NCI-H128 (cell line): ENCODE measurements at regions not wholly inside any gene's neighbourhood (a gene's known extent, or its start where the extent isn't known, plus 50 kb on each side); places are given as distances from the start of the nearest gene placed in this dataset.

Experiments
- DNase-seq: peaks from one replicate; lab custom pipeline; 2025; ENCODE audit not compliant: unreplicated experiment; lab: John Stamatoyannopoulos, UW

- DNase-seq: no peak
These were observed 192.3 kb upstream of the GDNF start for GRCh38 chr5:38032149-38032548.

- DNase-seq: no peak
These were observed 191.5 kb upstream of the GDNF start for GRCh38 chr5:38031304-38031703.

- DNase-seq: no peak
These were observed 189.7 kb upstream of the GDNF start for GRCh38 chr5:38029397-38030065.

DNA sequence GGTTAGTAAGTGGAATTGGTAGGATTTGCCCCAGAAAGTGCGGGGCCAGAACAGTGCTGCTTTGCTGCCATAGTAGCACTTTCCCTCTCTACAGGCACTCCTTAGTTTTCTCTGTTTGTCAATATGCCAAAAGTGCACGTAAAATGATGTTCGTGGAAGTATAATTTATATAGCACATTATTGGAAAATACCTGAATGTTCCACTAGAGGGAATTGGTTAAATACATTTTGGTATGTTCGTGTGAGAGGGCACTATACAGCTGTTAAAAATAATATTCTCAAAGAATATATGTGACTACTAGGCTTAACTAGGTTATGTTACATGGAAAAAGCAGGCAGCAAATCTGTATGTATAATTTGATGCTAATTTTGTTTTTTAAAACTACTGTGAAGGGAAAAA is 184.0 kb upstream of the GDNF start:
- no peak for DNase-seq

- peak; percentile 20 for DNase-seq
These were observed 183.5 kb upstream of the GDNF start for GRCh38 chr5:38023371-38023770.

DNA sequence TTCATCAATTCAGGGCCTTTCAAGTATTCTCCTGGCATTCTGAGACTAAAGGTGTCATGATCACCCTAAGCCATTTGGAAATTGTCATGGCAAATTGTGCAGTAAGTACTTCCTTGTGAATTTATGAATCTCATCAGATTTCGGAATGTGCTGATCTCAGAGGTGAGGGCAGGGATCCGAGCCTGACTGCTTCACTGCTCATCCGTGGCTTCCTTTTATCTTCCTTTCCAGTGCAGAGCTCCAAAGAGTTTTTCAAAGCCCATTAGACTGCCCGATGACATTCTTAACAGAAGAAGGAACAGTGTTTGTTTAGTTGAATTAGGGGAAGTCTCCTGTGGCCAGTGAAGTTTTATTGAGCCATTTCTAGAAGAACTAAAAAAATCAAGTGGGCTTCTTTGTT is 182.8 kb upstream of the GDNF start:
- no peak for DNase-seq

DNA sequence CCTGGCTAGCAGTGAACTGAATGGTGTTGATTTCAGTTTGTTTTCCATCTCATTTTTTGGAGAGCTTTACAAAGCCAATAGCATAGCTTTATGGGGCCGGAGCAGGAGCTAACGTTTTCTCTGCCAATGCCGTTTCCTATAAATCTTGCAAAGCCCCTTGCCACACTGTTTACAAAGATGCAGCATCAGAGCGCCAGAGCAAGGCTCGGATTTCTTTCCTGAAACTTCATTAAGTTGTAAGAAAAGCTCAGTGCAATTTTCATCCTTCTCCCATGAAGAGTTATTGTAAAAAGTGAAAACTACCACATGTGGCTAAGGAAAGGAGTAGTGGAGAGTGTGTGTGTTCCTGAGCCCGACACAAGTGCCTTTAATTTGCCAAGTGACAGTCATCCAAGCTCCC is 178.2 kb upstream of the GDNF start:
- DNase-seq: no peak

GRCh38 chr5:38013107-38013506 is 173.3 kb upstream of the GDNF start:
- no peak for DNase-seq

DNA sequence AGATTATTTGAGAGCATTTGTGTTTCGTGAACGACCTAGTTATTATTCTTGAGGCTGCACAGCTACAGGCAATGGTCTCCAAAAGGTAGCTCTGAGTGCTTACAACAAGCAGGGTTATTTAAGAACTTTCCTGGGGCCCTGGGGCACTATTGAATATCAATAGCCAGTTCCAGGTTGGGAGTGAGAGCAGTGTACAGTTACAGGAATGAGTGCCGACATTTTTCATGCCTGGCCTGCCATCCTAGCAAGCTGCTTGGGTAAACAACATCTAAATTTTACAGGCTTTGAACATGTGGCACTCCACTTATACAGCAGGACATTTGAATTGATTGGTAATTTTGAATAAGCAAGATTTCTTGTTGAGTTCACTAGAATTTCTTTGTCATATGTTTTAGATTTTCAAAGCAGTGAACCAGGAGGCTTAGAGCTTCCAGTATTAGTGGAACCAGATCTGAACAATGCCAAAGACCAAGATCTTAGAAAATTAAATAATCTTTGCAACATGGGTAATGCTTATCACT is 171.9 kb upstream of the GDNF start:
- DNase-seq: peak; percentile 53

- peak; percentile 7 for DNase-seq
These were observed 170.0 kb upstream of the GDNF start for GRCh38 chr5:38009749-38010358.

DNA sequence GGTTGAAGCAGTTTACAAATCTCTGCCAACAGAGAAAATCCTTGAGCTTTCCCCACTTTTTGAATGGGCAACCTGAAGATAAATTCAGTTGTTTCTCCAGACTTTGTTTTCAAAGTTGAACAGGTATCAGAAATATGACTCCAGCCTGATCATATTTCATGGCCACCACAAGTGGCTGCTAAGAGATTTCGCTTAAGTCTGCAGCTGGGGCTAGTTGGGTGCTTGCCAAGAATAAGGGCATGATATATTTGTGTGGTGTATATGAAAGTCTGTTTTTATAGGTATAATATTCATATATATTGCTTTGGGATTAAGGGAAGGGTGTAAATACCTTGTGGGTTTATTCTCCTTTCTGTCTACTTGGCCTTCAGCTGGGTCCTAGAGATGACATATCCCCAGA is 168.4 kb upstream of the GDNF start:
- peak; percentile 92 for DNase-seq

- no peak for DNase-seq
These were observed 159.8 kb upstream of the GDNF start for GRCh38 chr5:37999593-37999992.

DNA sequence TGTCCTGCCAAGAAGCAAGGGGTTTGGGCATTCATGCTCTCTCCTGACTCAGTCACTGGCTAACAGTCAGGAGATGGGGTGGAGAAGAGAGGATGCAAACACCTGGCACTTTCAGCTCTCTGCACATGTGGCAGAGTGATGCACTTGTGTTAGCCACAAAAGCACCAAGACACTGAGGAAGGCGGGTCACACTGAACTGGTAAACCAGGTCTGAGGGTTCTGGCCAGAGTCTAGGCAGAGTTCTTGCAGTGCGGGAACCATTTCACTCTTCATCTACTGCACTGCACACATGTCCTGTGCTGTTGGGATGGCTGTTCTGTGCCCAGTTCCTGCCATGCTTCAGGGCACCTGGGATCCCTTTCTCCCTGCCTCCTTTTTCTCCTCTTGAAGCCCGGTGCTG is 157.1 kb upstream of the GDNF start:
- DNase-seq: no peak

GRCh38 chr5:37994729-37995128 is 154.9 kb upstream of the GDNF start:
- DNase-seq: no peak

DNA sequence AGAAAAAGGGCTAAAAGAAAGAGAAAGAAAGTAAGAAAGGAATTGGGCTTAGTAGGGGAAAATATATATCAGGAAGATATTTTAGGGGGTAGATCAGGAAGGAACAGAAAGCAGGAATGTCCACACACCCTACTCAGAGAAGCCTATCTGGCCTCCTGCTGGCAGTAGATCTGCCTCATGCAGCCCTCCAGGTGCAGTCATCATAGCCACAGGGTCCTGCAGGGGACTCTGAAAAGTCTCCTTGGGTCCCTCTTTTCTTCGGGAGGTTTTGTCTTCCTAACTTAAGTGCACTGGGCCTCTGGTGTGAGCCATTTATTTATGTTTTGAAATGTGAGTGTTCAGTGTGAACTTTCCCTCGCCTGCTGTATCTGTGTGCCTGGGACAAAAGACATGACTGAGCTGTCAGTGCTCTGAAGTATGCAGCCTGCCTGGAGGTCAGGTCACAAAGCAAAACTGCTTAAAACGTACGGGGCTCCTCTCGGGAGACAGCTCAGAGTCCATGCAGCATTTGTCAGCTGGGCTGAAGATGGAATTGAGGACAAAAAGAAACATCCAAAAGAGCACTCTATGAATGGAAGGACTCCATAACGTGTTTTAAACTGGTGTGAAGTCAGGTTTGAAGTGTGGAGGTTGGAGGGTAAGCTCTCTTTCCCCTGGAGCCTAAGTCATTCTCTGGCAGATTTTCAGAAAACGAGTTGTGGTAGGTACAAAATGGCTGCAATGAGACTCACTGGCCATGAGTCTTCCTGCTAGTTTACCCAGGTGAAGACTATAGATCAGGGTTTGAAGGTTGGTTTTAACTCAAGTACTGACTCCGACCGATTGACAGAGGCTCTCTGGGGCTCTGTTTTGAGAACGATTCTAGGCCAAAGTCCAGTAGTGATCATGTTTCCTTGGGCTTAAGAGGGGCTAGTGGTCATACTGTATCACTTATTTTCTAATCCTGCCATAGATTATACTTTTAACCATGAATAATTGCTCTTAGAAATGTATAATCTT is 151.8 kb upstream of the GDNF start:
- DNase-seq: no peak

- DNase-seq: no peak
These were observed 150.0 kb upstream of the GDNF start for GRCh38 chr5:37989884-37990283.

GRCh38 chr5:37988454-37989046 is 148.7 kb upstream of the GDNF start:
- DNase-seq: no peak

DNA sequence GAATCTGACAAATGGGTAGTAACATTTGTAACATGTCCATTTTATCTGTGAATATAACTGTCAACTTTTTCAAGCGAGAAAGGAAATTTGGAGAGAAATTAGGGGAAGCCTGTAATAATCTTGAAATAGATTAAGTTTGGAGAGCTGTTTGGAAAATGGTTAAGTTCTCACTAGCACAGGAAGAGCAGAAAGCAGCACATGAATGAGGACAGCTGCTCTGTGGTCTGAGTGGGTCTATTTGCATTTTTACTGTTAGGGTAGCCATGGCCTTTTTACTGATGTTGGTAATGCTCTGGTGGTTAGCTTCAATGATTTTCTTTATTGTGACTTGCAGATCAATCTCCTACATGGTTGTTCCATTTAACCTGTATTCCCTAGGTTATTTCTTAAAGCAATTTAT is 144.5 kb upstream of the GDNF start:
- DNase-seq: no peak

GRCh38 chr5:37983463-37983862 is 143.6 kb upstream of the GDNF start:
- DNase-seq: no peak

DNA sequence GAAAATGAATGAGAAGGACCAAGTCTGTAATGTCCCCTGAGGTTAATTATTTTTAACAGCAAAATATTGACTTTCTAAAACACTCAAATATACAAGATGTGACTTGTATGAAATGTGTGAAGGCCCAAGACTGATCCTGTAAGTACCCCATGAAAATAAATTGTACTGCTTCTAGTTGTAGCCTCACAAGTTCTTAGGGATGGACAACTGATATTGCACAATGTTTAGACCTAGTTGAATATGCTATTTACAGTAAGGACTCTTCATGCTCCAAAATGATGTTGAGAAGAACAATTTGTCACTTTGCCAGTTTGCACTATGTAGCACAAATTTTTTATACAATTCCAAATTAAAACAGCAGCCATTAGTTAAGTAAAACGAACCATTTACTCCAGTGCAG is 139.7 kb upstream of the GDNF start:
- DNase-seq: no peak

DNA sequence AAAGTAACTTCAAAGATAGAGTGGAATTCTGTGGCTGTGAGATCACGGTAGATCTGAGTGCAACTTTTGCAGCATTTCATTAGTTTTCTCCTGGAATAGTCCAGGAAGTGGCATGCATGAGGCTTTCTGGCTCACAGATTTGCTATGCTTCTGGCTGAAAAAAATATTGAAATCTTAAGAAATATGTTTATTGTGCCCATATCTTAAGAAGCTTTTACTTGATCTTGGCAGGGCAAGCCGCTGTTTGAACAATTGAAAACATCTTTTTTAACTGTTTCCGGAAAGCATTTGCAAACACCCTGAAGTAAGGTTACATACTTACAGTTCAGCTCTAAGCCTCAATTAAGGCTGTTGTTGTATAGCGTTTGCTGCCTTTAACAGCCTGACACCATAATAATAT is 135.7 kb upstream of the GDNF start:
- DNase-seq: no peak
